Esophagus muscularis mucosa (tissue), 4 donors: ENCODE measurements at regions not wholly inside any gene's neighbourhood (a gene's known extent, or its start where the extent isn't known, plus 50 kb on each side); places are given as distances from the start of the nearest gene placed in this dataset.
A peak's percentile ranks its signal among the peaks of the same experiment; 100 is the strongest.

Experiments
- DNase-seq: peaks from one replicate; pipeline ENCODE4 v3.0.0-alpha.2; 2017; ENCODE audit errors: extremely low spot score
- H3K27ac ChIP-seq, 4 donors: fragments of 200-600 bp; sonication (generic); replicated peaks in 1 of 4; 1 replicate in 3 of 4; 2 replicates in 1 of 4; pipeline ENCODE4 v1.5.1; 2016 to 2019; ENCODE audit warnings: mild to moderate bottlenecking in 1 of 4
- H3K27me3 ChIP-seq, 4 donors: fragments of 200-600 bp; sonication (generic); one replicate each; pipeline versions ENCODE4 v1.5.1 to v1.6.0; 2016 to 2019
- H3K36me3 ChIP-seq, 4 donors: fragments of 200-600 bp; sonication (generic); one replicate each; pipeline ENCODE4 v1.5.1; 2016 to 2019
- H3K4me1 ChIP-seq, 4 donors: fragments of 200-600 bp; sonication (generic); one replicate each; pipeline ENCODE4 v1.5.1; 2016 to 2019
- H3K4me3 ChIP-seq, 4 donors: fragments of 200-600 bp; sonication (generic); 1 replicate in 2 of 4; 2 replicates in 2 of 4; pipeline ENCODE4 v1.5.1; 2016 to 2019; ENCODE audit warnings: mild to moderate bottlenecking in 4 of 4, moderate library complexity in 1 of 4
- H3K9me3 ChIP-seq, 4 donors: fragments of 200-600 bp; sonication (generic); 1 replicate in 3 of 4; 2 replicates in 1 of 4; pipeline ENCODE4 v1.5.1; 2016 to 2019
- EP300 ChIP-seq: sonication (generic); formaldehyde crosslinking; IDR thresholded peaks from one replicate; pipeline ENCODE4 v1.6.1; 2017; ENCODE audit warnings: antibody characterized with exemption
- POLR2A ChIP-seq: fragments of 450-650 bp; IDR thresholded peaks from one replicate; pipeline ENCODE4 v1.6.1; 2017; ENCODE audit warnings: antibody characterized with exemption, moderate library complexity, mild to moderate bottlenecking, low read depth
- POLR2AphosphoS5 ChIP-seq, 2 donors: sonication (generic); formaldehyde crosslinking; IDR thresholded peaks; one replicate each; pipeline ENCODE4 v1.6.1; 2017; ENCODE audit warnings: antibody characterized with exemption in 2 of 2
- WGBS: methylation state at CpG from one replicate; pipeline ENCODE4 v1.1.5; 2018; 5-methylcytosine and 5-hydroxymethylcytosine counted together
- intact Hi-C: fragments of 100-400 bp; cut with DNase I; formaldehyde crosslinking; loops from one replicate; pipeline ENCODE4 v1.15.1; 2023
- TF ChIP-seq, protein P1 (sequence below), 3 experiments: fragments of 200-600 bp in 2 of 3; fragments of 450-650 bp in 1 of 3; sonication (generic) in 2 of 3; IDR thresholded peaks; one replicate each; pipeline ENCODE4 v1.5.1; 2017 to 2019; ENCODE audit warnings: antibody characterized with exemption in 3 of 3, mild to moderate bottlenecking in 2 of 3, moderate library complexity in 1 of 3

DNA sequence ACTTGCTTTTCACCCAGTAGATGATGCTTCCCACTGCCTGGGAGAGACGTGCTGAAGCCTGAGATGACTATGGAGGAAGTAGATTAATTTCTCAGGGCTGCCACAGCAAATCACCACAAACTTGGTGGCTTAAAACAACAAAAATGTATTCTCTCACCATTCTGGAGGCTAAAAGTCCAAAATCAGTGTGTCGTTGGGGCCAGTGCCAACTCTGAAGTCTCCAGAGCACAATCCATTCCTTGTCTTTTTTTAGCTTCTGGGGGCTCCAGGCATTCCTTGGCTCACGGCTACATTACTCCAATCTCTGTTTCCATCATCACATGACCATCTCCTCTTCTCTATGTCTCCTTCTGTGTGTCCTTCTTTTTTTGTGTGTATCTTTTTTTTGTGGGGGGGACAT lies 105.8 kb upstream of the C1QTNF7 start:
- Histone ChIP-seq H3K27me3 (no peaks in the 10 kb centered on the region), H3K4me3 (no peak overlapping the region), H3K27ac (no peak overlapping the region), H3K4me1 (peaks cover 0 to 12% (median 6%) of the 10 kb centered on the region in 4 donors), H3K36me3 (no peaks in the 10 kb centered on the region), H3K9me3 (peaks cover 0 to 3% (median 0%) of the 10 kb centered on the region in 4 donors)
- DNase-seq: no peak
- WGBS: 29% methylated on average over 3 of the region's 3 CpGs
- TF ChIP-seq EP300 (no peak), POLR2AphosphoS5 (IDR thresholded peaks at IDR 0.05) (no peak), POLR2A (no peak)
- TF ChIP-seq, protein P1, sequence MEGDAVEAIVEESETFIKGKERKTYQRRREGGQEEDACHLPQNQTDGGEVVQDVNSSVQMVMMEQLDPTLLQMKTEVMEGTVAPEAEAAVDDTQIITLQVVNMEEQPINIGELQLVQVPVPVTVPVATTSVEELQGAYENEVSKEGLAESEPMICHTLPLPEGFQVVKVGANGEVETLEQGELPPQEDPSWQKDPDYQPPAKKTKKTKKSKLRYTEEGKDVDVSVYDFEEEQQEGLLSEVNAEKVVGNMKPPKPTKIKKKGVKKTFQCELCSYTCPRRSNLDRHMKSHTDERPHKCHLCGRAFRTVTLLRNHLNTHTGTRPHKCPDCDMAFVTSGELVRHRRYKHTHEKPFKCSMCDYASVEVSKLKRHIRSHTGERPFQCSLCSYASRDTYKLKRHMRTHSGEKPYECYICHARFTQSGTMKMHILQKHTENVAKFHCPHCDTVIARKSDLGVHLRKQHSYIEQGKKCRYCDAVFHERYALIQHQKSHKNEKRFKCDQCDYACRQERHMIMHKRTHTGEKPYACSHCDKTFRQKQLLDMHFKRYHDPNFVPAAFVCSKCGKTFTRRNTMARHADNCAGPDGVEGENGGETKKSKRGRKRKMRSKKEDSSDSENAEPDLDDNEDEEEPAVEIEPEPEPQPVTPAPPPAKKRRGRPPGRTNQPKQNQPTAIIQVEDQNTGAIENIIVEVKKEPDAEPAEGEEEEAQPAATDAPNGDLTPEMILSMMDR (IDR thresholded peaks at IDR 0.05): no peak
- intact Hi-C loops: loop anchor here (10.0 kb wide), 1 partner anchor 133 kb away; no protein-coding TSS in a partner anchor

DNA sequence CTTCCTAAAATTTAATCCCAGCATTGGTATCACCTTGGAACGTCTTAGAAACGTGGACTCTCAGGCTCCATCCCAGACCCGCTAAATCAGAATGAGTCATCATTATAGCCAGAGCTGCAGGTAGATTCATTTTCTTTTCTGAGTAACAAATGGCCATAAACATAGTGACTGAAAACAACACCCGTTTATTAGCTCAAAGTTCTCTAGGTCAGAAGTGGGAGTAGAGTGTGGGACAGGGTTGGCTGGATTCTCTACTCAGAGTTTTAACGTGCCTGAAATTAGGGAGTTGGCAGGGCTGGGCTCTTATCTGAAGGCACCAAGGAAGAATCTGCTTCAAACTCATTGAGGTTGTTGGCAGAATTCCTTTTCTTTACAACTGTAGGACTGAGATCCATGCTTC lies 101.8 kb upstream of the C1QTNF7 start:
- TF ChIP-seq, protein P1 (IDR thresholded peaks at IDR 0.05): no peak
- no peak for TF ChIP-seq POLR2A
- TF ChIP-seq POLR2AphosphoS5 (IDR thresholded peaks at IDR 0.05): no peak
- no peak for TF ChIP-seq EP300
- Histone ChIP-seq H3K9me3 (peaks cover 0 to 3% (median 0%) of the 10 kb centered on the region in 4 donors), H3K27ac (no peak overlapping the region), H3K4me3 (no peak overlapping the region), H3K4me1 (peaks cover 0 to 17% (median 4%) of the 10 kb centered on the region in 4 donors), H3K27me3 (no peaks in the 10 kb centered on the region), H3K36me3 (no peaks in the 10 kb centered on the region)
- intact Hi-C loops: loop anchor here (10.0 kb wide), 1 partner anchor 129 kb away; no protein-coding TSS in a partner anchor
- WGBS: 68% methylated on average over 5 of the region's 5 CpGs
- no peak for DNase-seq

- H3K4me3 ChIP-seq: no peak overlapping the region
- H3K9me3 ChIP-seq: peaks cover 0 to 3% (median 0%) of the 10 kb centered on the region in 4 donors
- no peak for TF ChIP-seq EP300
- peak in 1 of 2 donors; percentile 28 for TF ChIP-seq POLR2AphosphoS5 (IDR thresholded peaks at IDR 0.05)
- no peaks in the 10 kb centered on the region for H3K36me3 ChIP-seq
- intact Hi-C loops: loop anchor here (10.0 kb wide), 1 partner anchor 127 kb away; no protein-coding TSS in a partner anchor
- 70% methylated on average over 7 of the region's 7 CpGs for WGBS
- no peaks in the 10 kb centered on the region for H3K27me3 ChIP-seq
- peak overlapping the region; percentile 13 to 50 (median 30) for H3K27ac ChIP-seq
- peaks cover 0 to 8% (median 4%) of the 10 kb centered on the region in 4 donors for H3K4me1 ChIP-seq
- DNase-seq: no peak
Observed at GRCh38 chr4:15327311-15328298, 100.2 kb upstream of the C1QTNF7 start.

- intact Hi-C loops: loop anchor here (10.0 kb wide), 1 partner anchor 97 kb away; no protein-coding TSS in a partner anchor
- H3K27ac ChIP-seq: no peak overlapping the region
- WGBS: 54% methylated on average over 3 of the region's 3 CpGs
- no peaks in the 10 kb centered on the region for H3K9me3 ChIP-seq
- H3K36me3 ChIP-seq: no peaks in the 10 kb centered on the region
- TF ChIP-seq, protein P1 (IDR thresholded peaks at IDR 0.05): no peak
- no peak for TF ChIP-seq POLR2A
- no peak for TF ChIP-seq EP300
- no peak for TF ChIP-seq POLR2AphosphoS5 (IDR thresholded peaks at IDR 0.05)
- peaks cover 0 to 37% (median 23%) of the 10 kb centered on the region in 4 donors for H3K4me1 ChIP-seq
- H3K4me3 ChIP-seq: no peak overlapping the region
- DNase-seq: no peak
- H3K27me3 ChIP-seq: no peaks in the 10 kb centered on the region
Observed at GRCh38 chr4:15331930-15332329, 95.9 kb upstream of the C1QTNF7 start.

DNA sequence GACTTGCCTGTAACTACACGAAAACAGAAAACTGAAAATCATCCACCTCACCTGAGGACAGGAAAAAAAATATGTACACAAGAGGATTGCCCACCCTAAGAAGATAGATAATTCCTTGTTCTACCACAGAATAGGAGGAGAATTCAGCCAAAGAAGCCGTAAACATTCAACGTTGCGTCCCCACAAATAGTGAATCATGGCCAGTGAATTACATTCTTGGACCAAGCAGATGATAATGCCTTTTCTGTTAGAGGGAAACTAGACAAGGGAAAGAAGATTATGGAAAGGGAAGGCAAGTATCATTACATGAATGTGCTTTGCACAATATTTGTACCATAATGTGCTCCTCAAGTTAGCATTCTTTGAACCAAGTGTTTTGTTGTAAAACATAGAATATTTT lies 95.5 kb upstream of the C1QTNF7 start:
- no peak overlapping the region for H3K4me3 ChIP-seq
- no peak for DNase-seq
- H3K4me1 ChIP-seq: peaks cover 0 to 37% (median 25%) of the 10 kb centered on the region in 4 donors
- H3K36me3 ChIP-seq: no peaks in the 10 kb centered on the region
- H3K27me3 ChIP-seq: no peaks in the 10 kb centered on the region
- no peaks in the 10 kb centered on the region for H3K9me3 ChIP-seq
- WGBS: 70% methylated on average over 4 of the region's 4 CpGs
- no peak for TF ChIP-seq POLR2AphosphoS5 (IDR thresholded peaks at IDR 0.05)
- TF ChIP-seq, protein P1 (IDR thresholded peaks at IDR 0.05): no peak
- TF ChIP-seq POLR2A: no peak
- TF ChIP-seq EP300: no peak
- H3K27ac ChIP-seq: no peak overlapping the region
- intact Hi-C loops: loop anchor here (10.0 kb wide), 1 partner anchor 98 kb away; no protein-coding TSS in a partner anchor
